LNCaP clone FGC (cell line): ENCODE measurements at regions not wholly inside any gene's neighbourhood (a gene's known extent, or its start where the extent isn't known, plus 50 kb on each side); places are given as distances from the start of the nearest gene placed in this dataset.

Source experiments
- DNase-seq: peaks from one replicate; pipeline ENCODE4 v3.0.0-alpha.2; 2011; ENCODE audit warnings: low read depth
- H3K4me3 ChIP-seq: 2 replicates; pipeline ENCODE4 v1.5.1; 2011; ENCODE audit warnings: mild to moderate bottlenecking, low read depth, low read length, control low read depth
- TF ChIP-seq, protein P1 (sequence below): IDR thresholded peaks from 2 replicates; pipeline ENCODE4 v1.5.1; 2012; ENCODE audit warnings: mild to moderate bottlenecking; ENCODE audit not compliant: control insufficient read depth, insufficient read depth; ENCODE audit errors: extremely low read depth

DNA sequence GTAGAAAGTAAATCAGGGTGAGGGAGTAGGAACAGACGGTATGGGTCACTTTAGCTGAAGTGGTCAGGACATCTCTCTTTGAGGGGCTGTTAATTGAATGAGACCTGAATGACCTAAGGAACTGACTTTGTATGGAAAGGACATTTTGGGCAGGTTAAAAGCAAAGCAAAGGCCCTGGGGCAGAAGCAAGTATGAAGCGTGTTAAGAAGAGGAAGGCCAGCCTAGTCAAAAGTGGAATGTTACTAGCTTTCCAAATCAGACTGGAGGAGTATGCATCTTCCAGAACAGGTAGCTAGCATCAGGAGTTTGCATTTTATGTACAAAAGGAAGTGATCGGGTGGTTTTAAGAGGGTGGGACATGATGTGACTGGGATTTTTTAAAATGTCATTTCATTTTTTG lies 70.9 kb upstream of the PCGF5 start:
- TF ChIP-seq, protein P1, sequence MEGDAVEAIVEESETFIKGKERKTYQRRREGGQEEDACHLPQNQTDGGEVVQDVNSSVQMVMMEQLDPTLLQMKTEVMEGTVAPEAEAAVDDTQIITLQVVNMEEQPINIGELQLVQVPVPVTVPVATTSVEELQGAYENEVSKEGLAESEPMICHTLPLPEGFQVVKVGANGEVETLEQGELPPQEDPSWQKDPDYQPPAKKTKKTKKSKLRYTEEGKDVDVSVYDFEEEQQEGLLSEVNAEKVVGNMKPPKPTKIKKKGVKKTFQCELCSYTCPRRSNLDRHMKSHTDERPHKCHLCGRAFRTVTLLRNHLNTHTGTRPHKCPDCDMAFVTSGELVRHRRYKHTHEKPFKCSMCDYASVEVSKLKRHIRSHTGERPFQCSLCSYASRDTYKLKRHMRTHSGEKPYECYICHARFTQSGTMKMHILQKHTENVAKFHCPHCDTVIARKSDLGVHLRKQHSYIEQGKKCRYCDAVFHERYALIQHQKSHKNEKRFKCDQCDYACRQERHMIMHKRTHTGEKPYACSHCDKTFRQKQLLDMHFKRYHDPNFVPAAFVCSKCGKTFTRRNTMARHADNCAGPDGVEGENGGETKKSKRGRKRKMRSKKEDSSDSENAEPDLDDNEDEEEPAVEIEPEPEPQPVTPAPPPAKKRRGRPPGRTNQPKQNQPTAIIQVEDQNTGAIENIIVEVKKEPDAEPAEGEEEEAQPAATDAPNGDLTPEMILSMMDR = no peak
- no peak overlapping the region for H3K4me3 ChIP-seq
- no peak for DNase-seq

DNA sequence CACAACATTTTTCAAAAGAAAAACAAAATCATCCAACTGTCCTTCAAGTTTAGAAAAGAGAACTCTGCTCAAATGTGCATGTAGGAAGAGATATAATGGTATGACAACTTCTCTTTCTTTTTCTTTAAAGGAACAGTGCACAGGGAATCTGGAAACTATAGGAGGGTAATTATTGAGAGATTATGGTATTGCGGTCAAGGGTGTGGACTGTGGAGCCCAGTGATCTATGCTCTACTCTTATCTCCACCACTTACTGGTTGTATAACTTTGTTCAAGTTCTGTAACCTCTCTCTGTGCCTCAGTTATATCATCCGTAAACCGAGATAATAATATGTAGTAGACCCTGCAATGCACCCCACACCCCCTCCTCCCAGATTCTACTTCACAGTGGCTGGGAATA lies 69.8 kb upstream of the PCGF5 start:
- no peak overlapping the region for H3K4me3 ChIP-seq
- TF ChIP-seq, protein P1 = no peak

DNA sequence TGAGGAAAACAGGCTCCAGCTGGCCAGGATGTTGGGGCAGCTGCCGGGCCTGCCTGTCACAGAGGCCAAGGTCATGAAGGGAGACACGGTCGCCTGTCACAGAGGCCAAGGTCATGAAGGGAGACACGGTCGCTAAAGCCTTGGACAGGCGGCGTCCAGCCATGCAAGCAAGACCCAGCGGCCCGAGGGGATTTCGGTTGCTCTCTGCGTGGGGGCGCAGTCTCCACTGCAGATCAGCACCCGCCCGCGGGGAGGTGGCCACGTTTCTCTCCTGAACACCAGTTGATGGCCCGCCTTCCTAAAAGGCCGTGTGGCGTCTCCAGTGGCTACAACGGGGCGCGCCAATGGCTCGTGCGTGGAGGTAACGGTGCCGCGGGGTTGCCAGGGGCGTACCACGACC lies 67.0 kb upstream of the PCGF5 start:
- no peak overlapping the region for H3K4me3 ChIP-seq
- no peak for DNase-seq
- TF ChIP-seq, protein P1 = no peak

More for the DNA sequence above, 69.8 kb upstream of the PCGF5 start:
- DNase-seq = no peak

DNA sequence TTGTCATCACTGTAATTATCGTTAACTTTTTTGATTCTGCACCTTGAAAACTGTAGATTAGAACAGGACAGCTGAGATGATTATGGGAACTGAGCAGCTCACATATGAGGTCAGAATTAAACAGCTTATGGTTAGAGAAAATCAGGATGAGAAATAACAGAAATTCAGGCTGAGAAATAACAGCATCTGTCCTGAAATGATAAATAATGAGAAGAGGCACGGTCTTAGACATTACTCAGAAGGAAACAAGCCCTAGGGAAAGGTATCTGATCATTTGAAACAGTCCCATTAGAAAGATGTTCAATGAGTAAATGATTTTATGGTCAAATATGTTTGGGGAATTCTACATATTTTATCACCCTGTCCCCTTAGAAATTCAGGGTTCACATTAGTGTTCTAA lies 65.6 kb upstream of the PCGF5 start:
- no peak for DNase-seq
- TF ChIP-seq, protein P1 = no peak
- H3K4me3 ChIP-seq = no peak overlapping the region

DNA sequence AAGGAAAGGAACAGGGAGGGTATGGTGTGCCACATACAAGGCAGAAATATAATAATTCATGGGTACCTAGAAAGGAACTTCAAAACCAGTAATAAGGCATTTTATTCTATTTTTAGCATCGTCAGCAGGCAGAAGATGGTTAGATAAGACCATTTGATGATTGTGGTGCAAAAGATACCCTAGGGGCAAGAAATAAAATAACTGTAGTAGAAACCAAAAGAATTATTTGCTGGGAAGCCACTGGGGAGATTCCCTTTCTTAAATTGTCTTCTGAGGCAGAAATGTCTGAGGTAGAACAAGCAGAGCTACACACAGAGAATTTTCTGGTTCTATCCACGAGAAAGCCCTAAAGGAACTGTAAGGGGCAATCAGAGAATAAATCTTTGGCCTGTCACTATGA lies 64.3 kb upstream of the PCGF5 start:
- TF ChIP-seq, protein P1 = no peak
- no peak overlapping the region for H3K4me3 ChIP-seq
- DNase-seq = no peak

DNA sequence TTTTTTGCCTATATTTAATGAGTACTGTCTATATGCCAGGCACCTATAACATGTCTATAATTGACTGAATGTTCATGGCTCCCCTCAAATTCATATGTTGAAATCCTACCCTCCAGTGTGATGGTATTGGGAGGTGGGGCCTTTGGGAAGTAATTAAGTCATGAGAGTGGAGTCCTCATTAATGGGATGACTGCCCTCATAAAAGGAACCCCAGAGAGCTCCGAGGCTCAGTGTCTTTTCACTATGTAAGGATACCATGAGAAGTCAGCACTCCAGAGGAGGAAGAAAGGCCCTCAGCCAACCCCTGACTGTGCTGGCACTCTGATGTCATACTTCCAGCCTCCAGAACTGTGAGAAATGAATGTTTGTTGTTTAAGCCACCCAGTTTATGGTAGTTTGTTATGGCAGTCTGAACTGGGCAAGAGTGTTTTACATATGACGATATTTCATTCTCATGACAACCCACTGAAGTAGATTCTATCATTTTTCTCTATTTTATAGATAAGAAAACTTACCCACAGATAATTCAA lies 61.1 kb upstream of the PCGF5 start:
- no peak for DNase-seq

DNA sequence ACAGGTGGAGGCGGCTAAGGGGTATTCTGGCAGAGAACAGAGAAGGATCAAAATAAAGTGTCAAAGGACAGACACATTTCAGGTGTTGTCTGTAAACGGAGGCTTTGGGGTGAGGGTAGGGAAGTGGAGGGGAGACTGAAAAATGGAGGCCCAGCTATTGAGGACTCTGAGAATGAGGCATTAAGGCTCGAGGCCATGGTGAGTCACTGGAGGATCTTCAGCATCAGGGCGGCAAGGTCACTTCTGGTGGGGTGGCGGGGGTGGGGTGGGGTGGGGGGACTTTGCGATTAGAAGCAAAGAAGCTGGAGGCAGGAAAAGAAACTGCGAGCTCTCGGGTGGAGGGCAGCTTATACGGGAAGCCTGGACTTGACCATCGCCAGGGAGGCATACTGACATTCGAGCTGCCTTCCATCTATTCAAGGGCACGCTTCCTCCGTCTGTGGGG lies 58.4 kb upstream of the PCGF5 start:
- peak overlapping the region; percentile 28 for H3K4me3 ChIP-seq
- TF ChIP-seq, protein P1 = no peak
- no peak for DNase-seq

More for the DNA sequence above, 61.1 kb upstream of the PCGF5 start:
- no peak overlapping the region for H3K4me3 ChIP-seq
- TF ChIP-seq, protein P1 = no peak
